Fibroblast of lung (primary cell): ENCODE measurements at regions not wholly inside any gene's neighbourhood (a gene's known extent, or its start where the extent isn't known, plus 50 kb on each side); places are given as distances from the start of the nearest gene placed in this dataset.
"Not testable (repeated sequence)": the region's sequence is repeated elsewhere in the genome, so short reads cannot be mapped to it uniquely, and the experiment has no call there.

Experiments used
- DNase-seq, 2 donors: peaks; one replicate each; pipeline versions ENCODE4 v3.0.0 to v3.0.0-alpha.2; 2010; ENCODE audit warnings: low read depth in 2 of 2
- H2AFZ ChIP-seq: 2 replicates; pipeline ENCODE4 v1.5.1; 2012; ENCODE audit warnings: low read length, control low read depth, inconsistent platforms
- H3K27ac ChIP-seq: 2 replicates; pipeline ENCODE4 v1.5.1; 2011; ENCODE audit warnings: low read length, control low read depth; ENCODE audit not compliant: insufficient read depth
- H3K27me3 ChIP-seq: 2 replicates; pipeline ENCODE4 v1.5.1; 2011; ENCODE audit warnings: mild to moderate bottlenecking, low read length; ENCODE audit not compliant: control insufficient read depth, insufficient read depth
- H3K36me3 ChIP-seq: 2 replicates; pipeline ENCODE4 v1.5.1; 2011; ENCODE audit warnings: low read length; ENCODE audit not compliant: control insufficient read depth, insufficient read depth
- H3K4me1 ChIP-seq: 2 replicates; pipeline ENCODE4 v1.5.1; 2011; ENCODE audit warnings: low read length; ENCODE audit not compliant: control insufficient read depth, insufficient read depth; ENCODE audit errors: extremely low read depth
- H3K4me2 ChIP-seq: 2 replicates; pipeline ENCODE4 v1.5.1; 2011; ENCODE audit warnings: low read length, control low read depth; ENCODE audit not compliant: insufficient read depth; ENCODE audit errors: extremely low read depth
- H3K4me3 ChIP-seq, 4 experiments: fragments of 200-600 bp in 1 of 4; sonication (generic) in 1 of 4; replicated peaks in 1 of 4; 2 replicates each; pipeline ENCODE4 v1.5.1; 2011 to 2016; ENCODE audit warnings: low read length in 4 of 4, low read depth in 3 of 4, mild to moderate bottlenecking in 3 of 4, control low read depth in 2 of 4, inconsistent platforms in 1 of 4, mixed read lengths in 1 of 4; ENCODE audit not compliant: insufficient read depth in 1 of 4; ENCODE audit errors: control extremely low read depth in 1 of 4
- H3K79me2 ChIP-seq: 2 replicates; pipeline ENCODE4 v1.5.1; 2012; ENCODE audit warnings: mild to moderate bottlenecking, low read length, inconsistent platforms; ENCODE audit not compliant: control insufficient read depth, insufficient read depth
- H3K9ac ChIP-seq: 2 replicates; pipeline ENCODE4 v1.5.1; 2011; ENCODE audit warnings: mild to moderate bottlenecking, low read length, control low read depth; ENCODE audit not compliant: insufficient read depth
- H3K9me3 ChIP-seq: 2 replicates; pipeline ENCODE4 v1.5.1; 2012; ENCODE audit warnings: low read depth, low read length; ENCODE audit not compliant: control insufficient read depth, insufficient read depth
- H4K20me1 ChIP-seq: 2 replicates; pipeline ENCODE4 v1.5.1; 2011; ENCODE audit warnings: low read length; ENCODE audit not compliant: control insufficient read depth, insufficient read depth; ENCODE audit errors: extremely low read depth
- EZH2 ChIP-seq: IDR thresholded peaks from 2 replicates; pipeline ENCODE4 v1.5.1; 2012; ENCODE audit warnings: low read length, control low read depth, mild to moderate bottlenecking; ENCODE audit errors: missing control alignments
- TF ChIP-seq, protein P1 (sequence below), 2 donors: IDR thresholded peaks in 1 of 2; conservative IDR thresholded peaks in 1 of 2; 1 replicate in 1 of 2; 2 replicates in 1 of 2; pipeline ENCODE4 v1.5.1; 2011 to 2012; ENCODE audit warnings: low read length in 2 of 2, control low read depth in 1 of 2, inconsistent platforms in 1 of 2, low read depth in 1 of 2, mild to moderate bottlenecking in 1 of 2

DNA sequence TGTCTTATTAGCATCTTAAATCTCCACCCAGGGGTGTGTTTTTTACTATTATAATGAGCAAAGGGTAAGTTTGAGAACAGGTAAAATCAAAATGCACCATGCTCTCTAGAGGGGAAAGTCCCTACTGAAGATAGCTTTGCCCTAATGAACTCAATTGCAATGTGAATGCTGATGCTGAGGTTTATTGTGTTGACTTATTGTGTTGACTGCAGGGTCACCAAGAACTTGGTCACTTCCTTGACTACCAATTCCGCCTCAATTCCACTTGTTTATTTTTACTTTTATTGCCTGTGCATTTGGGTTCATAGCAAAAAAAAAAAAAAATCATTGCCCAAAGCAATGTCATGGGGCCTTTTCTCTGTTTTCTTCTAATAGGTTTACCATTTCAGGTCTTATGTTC, 67.7 kb upstream of the SRD5A3 start:
- no peak for DNase-seq
- Histone ChIP-seq H3K9ac (no peak overlapping the region), H3K27ac (no peak overlapping the region), H3K4me2 (no peak overlapping the region), H4K20me1 (no peaks in the 10 kb centered on the region), H3K4me3 (no peak overlapping the region), H3K79me2 (no peaks in the 10 kb centered on the region), H3K27me3 (no peaks in the 10 kb centered on the region), H3K4me1 (no peaks in the 10 kb centered on the region), H3K36me3 (no peaks in the 10 kb centered on the region), H2AFZ (no peak overlapping the region), H3K9me3 (no peaks in the 10 kb centered on the region)
- TF ChIP-seq, protein P1, sequence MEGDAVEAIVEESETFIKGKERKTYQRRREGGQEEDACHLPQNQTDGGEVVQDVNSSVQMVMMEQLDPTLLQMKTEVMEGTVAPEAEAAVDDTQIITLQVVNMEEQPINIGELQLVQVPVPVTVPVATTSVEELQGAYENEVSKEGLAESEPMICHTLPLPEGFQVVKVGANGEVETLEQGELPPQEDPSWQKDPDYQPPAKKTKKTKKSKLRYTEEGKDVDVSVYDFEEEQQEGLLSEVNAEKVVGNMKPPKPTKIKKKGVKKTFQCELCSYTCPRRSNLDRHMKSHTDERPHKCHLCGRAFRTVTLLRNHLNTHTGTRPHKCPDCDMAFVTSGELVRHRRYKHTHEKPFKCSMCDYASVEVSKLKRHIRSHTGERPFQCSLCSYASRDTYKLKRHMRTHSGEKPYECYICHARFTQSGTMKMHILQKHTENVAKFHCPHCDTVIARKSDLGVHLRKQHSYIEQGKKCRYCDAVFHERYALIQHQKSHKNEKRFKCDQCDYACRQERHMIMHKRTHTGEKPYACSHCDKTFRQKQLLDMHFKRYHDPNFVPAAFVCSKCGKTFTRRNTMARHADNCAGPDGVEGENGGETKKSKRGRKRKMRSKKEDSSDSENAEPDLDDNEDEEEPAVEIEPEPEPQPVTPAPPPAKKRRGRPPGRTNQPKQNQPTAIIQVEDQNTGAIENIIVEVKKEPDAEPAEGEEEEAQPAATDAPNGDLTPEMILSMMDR (conservative IDR thresholded peaks at IDR 0.05 in 1 of 2, IDR thresholded peaks at IDR 0.05 in 1 of 2; ENCODE audit: low read depth in 1 of 2, low read length in 2 of 2) = no peak
- TF ChIP-seq EZH2 = no peak

DNA sequence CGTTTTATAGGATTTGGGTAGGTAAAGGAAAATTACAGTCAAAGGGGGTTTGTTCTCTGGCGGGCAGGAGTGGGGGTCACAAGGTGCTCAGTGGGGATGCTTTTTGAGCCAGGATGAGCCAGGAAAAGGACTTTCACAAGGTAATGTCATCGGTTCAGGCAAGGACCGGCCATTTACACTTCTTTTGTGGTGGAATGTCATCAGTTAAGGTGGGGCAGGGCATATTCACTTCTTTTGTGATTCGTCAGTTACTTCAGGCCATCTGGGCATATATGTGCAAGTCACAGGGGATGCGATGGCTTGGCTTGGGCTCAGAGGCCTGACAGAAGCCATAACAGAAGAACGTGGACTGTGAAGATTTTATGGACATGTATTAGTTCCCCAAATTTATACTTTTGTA, 65.6 kb upstream of the SRD5A3 start:
- H3K4me2 ChIP-seq, DNase-seq, H3K4me3 ChIP-seq, H3K4me1 ChIP-seq, H3K36me3 ChIP-seq, H4K20me1 ChIP-seq, H3K9me3 ChIP-seq, H3K27me3 ChIP-seq, H3K79me2 ChIP-seq, H3K27ac ChIP-seq, H2AFZ ChIP-seq, H3K9ac ChIP-seq: not testable (repeated sequence)

DNA sequence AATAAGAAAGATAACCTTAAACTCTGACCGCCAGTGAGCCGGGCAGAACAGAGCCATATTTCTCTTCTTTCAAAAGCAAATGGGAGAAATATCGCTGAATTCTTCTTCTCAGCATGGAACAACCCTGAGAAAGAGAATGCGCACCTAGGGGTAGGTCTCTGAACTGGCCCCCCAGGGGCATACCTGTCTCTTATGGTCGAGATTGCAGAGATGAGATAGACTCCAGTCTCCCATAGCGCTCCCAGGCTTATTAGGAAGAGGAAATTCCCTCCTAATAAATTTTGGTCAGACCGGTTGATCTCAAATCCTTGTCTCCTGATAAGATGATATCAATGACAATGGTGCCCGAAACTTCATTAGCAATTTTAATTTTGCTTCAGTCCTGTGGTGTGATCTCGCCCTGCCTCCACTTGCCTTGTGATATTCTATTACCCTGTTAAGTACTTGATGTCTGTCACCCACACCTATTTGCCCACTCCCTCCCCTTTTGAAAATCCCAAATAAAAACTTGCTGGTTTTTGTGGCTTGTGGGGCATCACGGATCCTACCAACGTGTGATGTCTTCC, 64.8 kb upstream of the SRD5A3 start:
- not testable (repeated sequence) for H3K27ac ChIP-seq, H3K79me2 ChIP-seq, H3K9me3 ChIP-seq, H2AFZ ChIP-seq, H3K36me3 ChIP-seq, H3K4me3 ChIP-seq, DNase-seq, H3K4me2 ChIP-seq, H4K20me1 ChIP-seq, H3K9ac ChIP-seq, H3K27me3 ChIP-seq, H3K4me1 ChIP-seq

DNA sequence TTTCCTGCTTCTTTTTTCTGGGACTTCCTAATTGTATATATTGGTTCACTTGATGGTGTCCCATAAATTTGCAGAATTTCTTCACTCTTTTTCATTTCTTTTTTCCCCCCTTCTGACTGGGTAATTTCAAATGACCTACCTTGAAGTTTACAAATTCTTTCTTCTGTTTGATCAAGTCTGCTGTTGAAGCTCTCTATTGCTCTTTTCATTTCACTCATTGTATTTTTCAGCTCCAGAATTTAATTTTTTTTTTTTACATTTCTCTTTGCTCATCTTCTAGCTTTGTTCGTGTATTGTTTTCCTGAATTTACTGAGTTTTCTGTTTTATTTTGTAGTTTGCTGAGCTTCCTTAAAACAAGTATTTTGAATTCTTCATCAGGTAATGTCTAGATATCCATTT, 61.7 kb upstream of the SRD5A3 start:
- TF ChIP-seq EZH2 = no peak
- TF ChIP-seq, protein P1 (conservative IDR thresholded peaks at IDR 0.05 in 1 of 2, IDR thresholded peaks at IDR 0.05 in 1 of 2; ENCODE audit: low read depth in 1 of 2, low read length in 2 of 2) = no peak
- Histone ChIP-seq H3K9me3 (no peaks in the 10 kb centered on the region), H3K9ac (no peak overlapping the region), H3K27me3 (no peaks in the 10 kb centered on the region), H3K36me3 (no peaks in the 10 kb centered on the region), H2AFZ (no peak overlapping the region), H3K79me2 (no peaks in the 10 kb centered on the region), H4K20me1 (no peaks in the 10 kb centered on the region), H3K4me1 (no peaks in the 10 kb centered on the region), H3K4me3 (no peak overlapping the region), H3K4me2 (no peak overlapping the region), H3K27ac (no peak overlapping the region)
- no peak for DNase-seq
